Epidermal melanocyte (primary cell): ENCODE measurements at regions not wholly inside any gene's neighbourhood (a gene's known extent, or its start where the extent isn't known, plus 50 kb on each side); places are given as distances from the start of the nearest gene placed in this dataset.
A peak's percentile ranks its signal among the peaks of the same experiment; 100 is the strongest.
"Not testable (repeated sequence)": the region's sequence is repeated elsewhere in the genome, so short reads cannot be mapped to it uniquely, and the experiment has no call there.

ENCODE experiments used
- DNase-seq: peaks from one replicate; pipeline ENCODE4 v3.0.0; 2011; ENCODE audit warnings: low spot score; ENCODE audit not compliant: insufficient read length

DNA sequence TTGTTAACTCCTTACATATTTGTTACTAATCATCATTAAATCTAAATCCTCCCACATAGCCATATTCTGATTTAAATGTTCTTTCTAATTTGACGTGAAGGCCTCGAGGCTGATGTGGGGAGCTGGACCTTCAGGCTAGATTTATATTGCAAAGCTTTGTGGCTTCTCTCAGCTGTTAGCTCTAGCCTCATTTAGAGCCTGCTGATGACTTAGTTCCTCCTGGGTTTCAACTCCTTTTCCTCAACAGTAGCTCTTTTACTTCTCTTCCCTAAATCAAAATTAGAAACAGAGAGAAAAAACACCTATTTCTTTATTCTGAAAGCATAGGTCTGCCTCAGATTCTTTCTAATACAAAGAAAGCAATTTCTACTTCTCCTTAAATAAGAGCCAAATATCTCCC, 477.5 kb upstream of the CCDC196 start:
- DNase-seq, result no peak

DNA sequence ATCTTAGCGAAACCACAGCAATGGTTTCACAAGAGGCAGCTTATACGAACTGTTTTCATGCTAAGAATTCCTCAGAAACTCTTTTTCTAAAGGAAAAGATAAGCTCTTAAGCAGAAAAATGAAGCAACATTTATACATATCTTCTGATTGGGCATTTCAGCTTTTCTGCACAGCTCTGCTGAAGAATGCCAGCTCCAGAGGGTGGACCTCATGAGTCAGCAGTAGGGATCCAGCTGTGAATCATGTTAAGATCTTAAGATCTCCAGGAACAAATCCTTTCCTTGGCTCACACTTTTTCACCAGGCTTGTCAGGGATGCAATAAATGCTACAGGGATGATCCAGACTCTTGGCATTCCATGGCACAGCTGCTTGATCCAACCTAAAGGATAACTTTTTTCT, 477.1 kb upstream of the CCDC196 start:
- DNase-seq, result peak; percentile 75

DNA sequence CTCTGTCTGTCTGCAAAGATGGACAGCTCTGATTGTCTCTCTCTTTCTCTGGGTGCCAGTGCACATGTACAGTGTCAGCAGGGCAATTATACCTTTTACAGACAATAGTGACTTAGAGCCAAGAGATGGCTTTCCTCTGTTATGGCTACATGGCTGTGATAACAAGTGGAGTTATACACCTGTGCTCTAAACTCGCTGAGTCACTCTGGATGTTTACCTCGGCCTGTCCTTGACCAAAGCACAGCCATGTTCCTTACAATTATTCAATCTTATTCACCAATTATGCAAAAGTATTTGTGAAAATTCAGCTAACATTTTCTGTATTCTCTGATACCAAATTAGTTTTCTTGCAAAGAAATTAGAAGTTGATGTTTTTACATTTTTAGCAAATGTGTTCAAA, 475.5 kb upstream of the CCDC196 start:
- no peak for DNase-seq

DNA sequence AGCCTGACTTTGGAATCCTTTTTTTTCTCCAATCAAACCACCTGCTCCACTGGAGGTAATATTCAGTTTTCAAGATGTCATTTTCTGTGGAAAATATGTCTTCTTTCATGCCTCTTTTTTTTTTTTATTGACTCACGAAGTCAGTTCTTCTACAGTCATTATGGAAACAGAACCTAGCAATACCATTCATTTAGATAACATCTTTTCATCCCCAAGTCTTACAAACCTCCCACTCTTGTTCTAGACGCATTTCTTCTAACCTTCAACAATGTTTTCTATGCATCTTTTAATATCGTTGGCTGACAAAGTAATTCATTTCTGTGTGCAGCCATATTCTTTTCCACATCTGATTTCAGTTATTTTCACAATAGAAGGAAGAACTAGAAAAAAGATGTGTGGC, 474.3 kb upstream of the CCDC196 start:
- DNase-seq, result no peak

DNA sequence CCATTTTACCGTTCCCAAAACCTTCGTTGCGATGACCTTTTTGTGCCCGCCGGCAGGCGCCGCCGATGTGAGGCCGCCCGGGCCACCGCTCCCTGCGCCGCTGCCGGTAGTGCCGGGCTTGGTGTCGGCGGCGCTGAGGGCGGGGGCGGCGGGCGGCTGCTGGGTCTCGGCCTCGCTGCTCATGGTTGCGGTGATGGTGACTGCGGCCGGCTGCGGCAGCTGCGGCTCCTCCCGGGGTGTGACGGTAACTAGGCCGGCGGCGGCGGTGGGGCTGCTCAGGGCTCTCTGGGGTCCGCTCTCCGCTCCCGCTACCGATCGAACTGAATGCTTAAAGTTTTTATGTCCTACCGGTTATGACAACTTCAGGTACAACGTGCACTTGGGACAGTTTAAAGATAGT, 472.6 kb upstream of the CCDC196 start:
- not testable (repeated sequence) for DNase-seq

DNA sequence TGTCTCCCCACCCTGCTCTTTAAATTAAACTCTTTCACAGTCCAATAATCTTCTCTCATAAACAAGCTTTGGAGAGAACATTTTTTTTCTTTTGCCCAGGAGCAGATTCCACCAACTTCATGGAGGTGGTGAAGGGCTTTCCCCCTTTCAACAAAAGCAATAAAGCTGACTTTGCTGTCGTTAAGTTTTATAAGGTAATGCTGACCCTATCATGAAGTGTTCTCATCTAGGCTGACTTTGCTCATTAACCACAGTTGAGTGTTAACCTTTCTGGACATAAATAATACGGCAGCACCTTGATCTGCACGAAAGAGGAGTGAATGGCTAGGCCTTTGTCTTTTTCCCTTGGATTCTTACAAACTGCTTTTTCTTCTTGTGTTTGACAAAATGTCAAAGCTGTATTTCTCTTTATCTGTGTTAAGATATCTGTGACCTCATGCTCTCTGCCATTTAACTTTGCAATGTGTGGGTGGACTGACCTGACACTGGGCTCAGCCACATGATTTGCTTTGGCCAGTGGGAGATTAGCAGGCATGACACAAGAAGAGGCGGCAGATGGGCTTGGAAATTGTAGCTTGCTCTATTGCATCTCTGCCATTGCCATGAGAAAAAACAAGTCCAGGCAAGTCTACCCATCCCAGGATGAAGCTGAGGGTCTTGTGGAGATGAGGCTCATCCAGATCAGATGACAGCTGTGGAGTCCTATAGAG, 470.9 kb upstream of the CCDC196 start:
- DNase-seq, result no peak

DNA sequence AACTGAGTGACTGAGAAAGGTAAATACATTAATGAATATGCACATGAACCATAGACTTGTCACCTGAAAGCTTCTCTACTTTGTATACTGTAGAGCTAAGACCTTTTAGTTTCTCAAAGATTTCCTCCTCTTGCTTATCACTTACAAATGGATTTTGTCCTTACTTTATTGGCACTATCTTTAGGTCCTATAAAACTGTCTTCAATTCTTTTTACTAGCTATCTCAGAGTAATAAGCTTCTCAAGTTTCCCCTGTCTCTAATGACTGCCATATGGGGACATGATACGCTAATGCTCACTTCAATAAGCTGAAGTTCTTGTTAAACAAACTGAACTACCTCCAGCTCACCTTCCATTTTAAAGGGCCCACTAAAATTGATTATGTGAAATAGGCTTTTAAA, 468.2 kb upstream of the CCDC196 start:
- DNase-seq, result no peak

DNA sequence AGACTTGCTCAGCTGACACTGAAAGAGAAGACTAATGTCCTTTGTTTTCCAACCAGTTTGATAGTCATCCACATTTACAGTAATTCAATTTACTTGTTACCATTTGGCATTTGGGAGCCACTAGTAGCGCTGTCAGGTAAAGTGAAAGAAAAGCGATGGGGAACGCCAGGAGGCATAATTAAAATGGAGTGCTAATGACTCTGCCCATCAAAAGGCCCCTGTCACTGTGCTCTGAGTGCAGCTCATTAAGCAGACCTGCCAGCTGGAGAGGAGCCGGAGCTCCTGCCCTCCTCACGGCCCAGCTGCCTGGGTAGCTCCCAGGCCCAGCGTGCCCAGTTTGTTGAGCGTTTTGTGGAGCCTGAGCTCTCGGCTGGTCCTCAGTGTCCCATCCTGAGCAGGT, 463.6 kb upstream of the CCDC196 start:
- no peak for DNase-seq

DNA sequence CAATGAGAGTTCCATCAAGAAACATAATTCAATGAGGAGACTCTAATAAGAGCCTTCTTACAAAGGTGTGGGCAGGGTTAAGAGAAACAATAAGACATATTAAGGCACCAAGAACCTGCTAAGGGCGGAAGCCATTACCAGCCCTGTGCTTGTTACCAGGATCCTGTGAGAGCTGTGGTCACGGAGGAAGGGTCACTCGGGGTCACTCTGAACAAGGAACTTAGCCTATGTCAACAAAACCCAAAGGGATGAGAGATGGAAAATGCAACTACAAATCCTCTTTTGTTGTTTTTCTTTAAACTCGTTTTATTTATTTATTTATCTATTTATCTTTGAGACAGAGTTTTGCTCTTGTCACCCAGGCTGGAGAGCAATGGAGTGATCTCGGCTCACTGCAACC, 460.4 kb upstream of the CCDC196 start:
- no peak for DNase-seq

DNA sequence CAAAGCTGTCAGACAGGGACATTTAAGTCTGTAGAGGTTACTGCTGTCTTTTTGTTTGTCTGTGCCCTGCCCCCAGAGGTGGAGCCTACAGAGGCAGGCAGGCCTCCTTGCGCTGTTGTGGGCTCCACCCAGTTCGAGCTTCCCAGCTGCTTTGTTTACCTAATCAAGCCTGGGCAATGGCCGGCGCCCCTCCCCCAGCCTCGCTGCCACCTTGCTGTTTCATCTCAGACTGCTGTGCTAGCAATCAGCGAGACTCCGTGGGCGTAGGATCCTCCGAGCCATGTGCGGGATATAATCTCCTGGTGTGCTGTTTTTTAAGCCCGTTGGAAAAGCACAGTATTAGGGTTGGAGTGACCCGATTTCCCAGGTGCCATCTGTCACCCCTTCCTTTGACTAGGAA, 454.2 kb upstream of the CCDC196 start:
- DNase-seq, result not testable (repeated sequence)

DNA sequence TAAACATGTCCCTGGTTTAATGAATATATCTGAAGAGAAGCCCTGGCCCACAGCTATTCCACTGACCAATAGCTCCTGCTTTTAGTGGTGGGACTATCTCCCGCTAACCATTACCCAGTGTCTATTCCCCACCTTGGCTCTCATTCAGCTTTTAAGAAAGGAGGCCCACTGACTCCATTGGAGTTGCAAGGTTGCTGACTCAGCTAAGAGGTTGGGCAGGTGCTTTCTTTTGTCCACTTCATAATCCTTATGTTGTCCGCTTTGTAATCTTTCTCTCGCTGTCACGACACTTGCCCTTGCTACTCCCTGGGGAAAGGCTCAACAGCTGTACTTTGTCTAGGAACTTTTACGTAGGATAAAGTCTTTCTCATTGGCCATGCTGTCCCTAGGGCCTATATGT, 453.4 kb upstream of the CCDC196 start:
- DNase-seq, result no peak

DNA sequence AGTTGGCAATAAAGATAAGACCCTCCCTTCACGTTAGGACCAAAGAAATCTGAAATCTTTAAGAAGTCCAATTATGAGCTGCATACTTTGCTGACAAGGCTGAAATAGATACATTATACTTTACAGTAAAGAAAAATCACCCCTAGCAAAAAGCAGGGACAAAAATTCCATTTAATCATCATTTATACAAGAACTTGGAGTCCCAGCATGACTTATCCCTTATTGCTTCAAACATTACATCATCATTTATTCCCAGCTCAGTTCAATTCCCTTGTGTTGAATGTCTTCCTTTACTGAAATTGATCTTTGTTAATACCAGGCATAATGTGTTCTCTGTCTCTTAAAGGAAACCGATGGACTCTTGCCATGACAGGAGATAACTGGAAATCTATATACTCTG, 449.6 kb upstream of the CCDC196 start:
- no peak for DNase-seq

DNA sequence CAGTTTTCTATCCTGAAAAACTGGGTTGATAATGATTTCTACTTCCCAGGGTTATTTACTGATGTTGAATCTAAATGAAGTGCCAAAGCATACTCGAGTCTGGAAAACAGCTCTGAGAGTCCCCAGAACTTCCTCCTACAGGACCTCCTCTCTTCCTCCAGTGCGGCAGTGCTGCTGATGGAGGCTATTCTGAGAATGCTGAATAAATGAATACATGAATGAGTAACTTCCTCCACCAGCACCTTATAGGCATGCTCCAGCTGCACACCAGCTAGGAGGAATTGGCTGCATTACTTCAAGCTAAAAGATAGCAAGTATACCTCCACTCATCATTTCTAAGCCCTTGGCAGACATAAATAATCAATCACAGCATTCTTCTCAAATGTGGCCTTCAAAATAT, 448.8 kb upstream of the CCDC196 start:
- DNase-seq, result no peak

DNA sequence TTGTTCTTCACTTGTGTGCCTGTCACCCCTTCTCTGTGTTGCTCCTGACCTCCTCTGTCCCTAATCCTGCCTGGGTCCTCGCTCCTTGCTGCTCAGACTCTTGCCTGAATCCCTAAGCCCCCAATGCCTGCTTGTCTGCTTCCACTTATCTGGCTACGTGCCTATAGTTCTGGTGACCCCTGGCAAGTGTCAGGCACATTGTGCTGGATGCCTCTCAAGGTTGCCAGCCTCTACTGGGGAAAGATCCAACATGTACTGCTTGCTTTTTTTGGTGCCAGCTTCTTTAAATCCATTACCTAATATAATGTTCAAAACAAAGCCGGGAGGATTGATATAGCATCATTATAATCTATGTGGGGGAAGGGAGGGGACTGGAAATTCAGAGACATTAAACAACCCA, 448.0 kb upstream of the CCDC196 start:
- no peak for DNase-seq

DNA sequence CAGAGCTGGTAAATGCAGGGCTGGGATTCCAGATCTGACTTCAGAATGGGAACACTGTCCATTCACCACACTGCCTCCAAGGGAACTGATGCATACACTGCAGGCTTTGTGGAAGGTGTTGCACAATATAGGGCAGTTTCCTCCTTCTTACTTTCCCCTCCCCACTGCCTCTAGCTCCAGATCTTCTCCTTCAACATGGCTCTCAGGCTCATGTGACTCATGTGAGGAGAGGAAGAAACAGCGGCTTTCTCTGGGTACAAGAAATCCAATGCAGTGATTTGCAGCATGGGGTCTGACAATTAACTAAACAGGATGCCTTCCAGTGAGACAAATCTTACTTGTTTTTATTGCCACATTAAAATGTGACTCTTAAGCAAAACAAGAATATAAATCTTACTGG, 447.6 kb upstream of the CCDC196 start:
- DNase-seq, result peak; percentile 64

DNA sequence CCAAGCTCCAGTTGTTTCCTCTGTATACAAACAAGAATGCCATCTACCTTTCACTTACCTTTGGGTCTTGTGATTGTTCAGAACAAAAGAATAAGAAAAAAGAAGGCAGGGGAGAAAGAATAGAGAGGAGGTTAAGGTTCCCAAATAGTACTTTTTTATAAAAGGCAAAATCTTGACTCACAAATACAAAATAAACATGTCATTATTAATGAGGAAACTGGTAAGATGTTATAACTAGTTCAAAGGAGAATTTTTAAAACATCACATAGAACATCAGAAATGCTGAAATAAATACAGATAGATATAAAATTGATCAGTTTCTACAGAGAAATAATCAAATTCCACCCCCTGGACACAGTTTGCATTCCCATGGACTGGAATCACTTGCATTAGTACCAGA, 446.7 kb upstream of the CCDC196 start:
- no peak for DNase-seq

DNA sequence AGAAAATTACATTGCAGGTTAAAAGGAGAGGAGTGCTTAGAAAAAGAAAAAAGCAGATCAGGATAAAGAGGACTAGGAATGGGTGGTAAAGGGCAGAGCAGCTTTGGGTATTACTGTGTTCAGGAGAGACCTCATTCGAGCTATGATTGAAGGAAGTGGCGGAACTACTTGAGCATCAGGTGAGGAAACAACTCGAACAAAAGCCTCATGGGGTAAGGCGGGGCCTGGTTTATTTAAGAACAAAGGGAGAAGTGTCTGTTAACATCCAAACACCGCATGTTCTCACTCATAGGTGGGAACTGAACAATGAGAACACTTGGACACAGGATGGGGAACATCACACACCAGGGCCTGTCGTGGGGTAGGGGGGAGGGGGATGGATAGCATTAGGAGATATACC, 444.6 kb upstream of the CCDC196 start:
- no peak for DNase-seq

DNA sequence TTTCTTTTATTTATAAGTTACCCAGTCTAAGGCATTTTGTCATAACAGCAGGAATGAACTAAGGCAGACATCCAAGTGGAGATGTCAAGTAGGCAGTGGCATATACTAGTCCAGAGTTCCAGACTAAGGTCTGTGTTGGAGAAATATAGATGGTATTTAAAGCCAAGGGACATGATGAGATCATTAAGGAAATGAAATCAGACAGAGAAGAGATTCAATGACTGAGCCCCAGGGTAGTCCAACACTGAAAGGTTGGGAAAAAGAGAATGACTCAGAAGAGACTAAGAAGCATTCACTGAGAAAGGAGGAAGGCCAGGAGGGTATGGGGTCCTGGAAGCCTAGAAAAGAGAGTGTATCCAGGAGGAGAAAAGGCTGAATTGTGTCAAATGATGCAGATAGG, 442.2 kb upstream of the CCDC196 start:
- no peak for DNase-seq

DNA sequence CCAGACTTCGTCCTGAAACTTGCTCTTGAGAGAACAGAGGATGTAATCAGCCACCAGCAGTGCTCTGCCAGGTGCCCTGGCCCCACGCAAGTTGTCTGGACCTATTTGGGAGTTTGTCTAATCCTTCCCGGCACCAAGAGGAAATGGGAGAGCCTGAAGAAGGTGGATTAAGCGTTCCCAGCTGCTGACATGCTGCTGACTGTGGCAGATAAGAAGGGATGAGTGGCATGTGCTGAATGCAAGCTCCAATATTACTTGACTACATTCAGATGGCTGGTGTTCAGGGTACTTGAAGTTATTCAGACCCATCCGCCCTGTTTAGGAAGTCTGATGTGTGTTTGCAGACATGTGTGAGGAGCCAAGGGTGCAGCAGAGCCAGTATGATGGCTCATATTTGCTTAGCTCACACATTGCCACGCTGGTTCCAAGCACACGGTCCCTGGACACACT, 440.6 kb upstream of the CCDC196 start:
- DNase-seq, result no peak

DNA sequence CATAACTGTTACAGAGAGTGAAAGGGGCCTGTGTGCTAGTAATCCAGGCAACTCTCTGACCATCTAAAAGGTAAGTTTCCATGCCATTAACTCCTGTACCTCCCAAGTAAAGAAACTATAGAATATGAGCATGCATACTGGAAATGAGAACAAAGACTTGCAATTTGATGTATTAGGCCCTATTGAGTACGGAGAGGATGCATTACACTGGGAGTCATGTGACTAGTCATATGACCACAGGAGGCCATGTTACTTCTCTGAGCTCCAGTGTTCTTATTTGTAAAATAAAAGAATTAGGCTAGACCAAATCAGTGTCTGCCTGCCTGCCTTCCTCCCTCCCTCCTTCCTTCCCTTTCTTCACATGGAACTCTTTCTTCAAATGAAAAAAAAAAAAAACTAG, 440.1 kb upstream of the CCDC196 start:
- DNase-seq, result no peak

DNA sequence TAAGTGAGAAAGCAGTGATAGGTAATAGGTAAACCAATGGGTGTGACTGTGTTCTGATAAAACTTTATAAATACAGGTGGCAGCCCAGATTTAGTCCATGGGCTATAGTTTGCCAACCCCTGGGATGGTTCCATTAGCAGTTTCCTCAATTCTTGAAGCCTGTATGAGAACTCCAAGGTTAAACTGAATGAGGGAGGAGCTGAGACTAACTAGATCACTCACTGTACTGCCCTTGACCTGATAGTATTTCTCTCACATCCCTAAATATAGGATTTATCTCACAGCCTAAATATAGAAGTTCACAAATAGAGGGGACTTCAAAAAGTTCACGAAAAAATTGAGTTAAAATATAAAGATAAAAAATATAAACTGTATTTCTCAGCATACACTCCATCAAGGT, 439.6 kb upstream of the CCDC196 start:
- no peak for DNase-seq

DNA sequence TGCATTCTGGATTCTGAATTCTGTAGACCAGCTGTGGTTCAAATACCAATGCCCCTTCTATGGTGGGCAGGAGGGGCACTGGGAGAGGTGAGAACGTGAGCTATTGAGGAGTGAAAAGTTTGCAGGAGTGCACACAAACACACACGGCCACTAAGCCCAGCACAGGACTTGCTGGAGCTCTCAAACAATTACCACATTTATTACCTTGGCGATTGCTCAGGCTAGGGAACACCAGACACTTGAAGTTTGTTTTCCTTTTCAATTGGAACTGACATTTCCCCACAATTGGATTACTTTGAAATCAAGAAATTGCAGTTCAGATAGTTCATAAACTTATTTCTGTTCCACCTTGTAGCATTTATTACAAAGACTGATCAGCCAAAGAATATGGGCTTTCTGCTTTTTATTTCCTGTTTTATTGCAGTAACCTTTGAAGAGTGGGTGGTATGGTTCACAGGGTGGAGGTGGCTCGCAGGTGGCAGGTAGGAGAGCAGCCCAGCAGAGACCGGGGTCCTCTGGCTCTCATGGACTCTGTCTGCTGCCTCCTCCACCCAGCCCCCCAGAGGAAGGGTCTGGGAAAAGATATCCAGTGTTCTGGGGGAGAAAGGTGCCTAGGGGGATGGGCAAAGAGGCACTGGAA, 429.8 kb upstream of the CCDC196 start:
- DNase-seq, result no peak

DNA sequence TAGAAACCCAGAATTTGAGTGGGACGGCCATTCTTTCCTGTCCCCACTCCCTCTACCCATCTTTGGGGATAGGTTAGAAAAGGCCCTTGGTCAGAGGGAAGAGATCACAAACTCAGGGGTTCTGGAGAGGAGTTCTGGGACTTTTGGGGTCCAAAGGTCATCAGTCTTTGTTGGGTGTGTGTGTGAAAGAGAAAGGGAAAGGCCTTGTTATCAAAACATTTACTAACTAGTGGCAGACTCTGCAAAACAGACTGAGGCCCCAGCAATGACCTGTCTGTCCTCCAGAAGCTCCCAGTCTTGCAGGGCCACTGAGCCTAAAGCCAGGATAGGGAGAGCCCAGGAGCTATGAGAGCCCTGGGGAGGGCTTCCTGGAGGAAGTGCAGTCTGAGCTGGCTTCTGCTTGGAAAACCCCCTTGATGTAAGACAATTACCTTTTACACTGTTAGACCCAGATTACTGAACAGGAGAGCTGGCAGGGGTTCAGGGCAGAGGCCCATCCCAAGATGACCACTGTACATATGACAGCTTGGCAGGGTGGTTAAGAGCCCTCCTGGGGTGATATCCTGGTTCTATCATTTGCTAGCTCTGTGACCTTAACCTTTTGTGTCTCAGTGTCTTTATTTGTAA, 429.1 kb upstream of the CCDC196 start:
- DNase-seq, result no peak
